Ovary (tissue), 3 donors: ENCODE measurements at regions not wholly inside any gene's neighbourhood (a gene's known extent, or its start where the extent isn't known, plus 50 kb on each side); places are given as distances from the start of the nearest gene placed in this dataset.

ENCODE experiments used
- EP300 ChIP-seq: sonication (generic); formaldehyde crosslinking; IDR thresholded peaks from one replicate; pipeline ENCODE4 v1.6.1; 2017; ENCODE audit warnings: antibody characterized with exemption
- POLR2A ChIP-seq: fragments of 450-650 bp; IDR thresholded peaks from one replicate; pipeline ENCODE4 v1.6.1; 2017; ENCODE audit warnings: antibody characterized with exemption, mild to moderate bottlenecking, moderate library complexity
- TF ChIP-seq, protein P1 (sequence below), 3 donors: fragments of 450-650 bp in 2 of 3; fragments of 200-600 bp in 1 of 3; IDR thresholded peaks; one replicate each; pipeline versions ENCODE4 v1.5.1 to v1.8.0; 2016 to 2022; ENCODE audit warnings: antibody characterized with exemption in 3 of 3, mild to moderate bottlenecking in 1 of 3
- donor health status: DM: no; HTN: no; CAD: no.

DNA sequence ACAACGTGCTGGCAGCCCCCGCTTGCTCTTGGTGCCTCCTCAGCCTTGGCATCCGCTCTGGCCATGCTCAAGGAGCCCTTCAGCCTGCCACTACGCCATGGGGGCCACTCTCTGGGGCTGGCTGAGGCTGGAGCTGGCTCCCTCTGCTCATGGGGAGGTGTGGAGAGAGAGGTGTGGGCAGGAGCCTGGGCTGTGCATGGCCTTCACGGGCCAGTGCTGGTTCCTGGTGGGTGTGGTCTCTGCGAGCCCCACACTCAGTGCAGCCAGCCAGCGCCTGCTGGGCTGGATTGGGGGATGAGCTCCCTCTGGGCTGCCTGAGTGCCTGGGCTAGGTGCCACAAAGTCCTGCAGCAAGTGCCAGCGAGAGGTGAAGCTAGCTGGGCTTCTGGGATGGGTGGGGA, 1289.1 kb downstream of the OLFM4 start:
- TF ChIP-seq POLR2A (no peak), EP300 (no peak)
- TF ChIP-seq, protein P1, sequence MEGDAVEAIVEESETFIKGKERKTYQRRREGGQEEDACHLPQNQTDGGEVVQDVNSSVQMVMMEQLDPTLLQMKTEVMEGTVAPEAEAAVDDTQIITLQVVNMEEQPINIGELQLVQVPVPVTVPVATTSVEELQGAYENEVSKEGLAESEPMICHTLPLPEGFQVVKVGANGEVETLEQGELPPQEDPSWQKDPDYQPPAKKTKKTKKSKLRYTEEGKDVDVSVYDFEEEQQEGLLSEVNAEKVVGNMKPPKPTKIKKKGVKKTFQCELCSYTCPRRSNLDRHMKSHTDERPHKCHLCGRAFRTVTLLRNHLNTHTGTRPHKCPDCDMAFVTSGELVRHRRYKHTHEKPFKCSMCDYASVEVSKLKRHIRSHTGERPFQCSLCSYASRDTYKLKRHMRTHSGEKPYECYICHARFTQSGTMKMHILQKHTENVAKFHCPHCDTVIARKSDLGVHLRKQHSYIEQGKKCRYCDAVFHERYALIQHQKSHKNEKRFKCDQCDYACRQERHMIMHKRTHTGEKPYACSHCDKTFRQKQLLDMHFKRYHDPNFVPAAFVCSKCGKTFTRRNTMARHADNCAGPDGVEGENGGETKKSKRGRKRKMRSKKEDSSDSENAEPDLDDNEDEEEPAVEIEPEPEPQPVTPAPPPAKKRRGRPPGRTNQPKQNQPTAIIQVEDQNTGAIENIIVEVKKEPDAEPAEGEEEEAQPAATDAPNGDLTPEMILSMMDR (IDR thresholded peaks at IDR 0.05), result no peak
